ENCODE measurements at regions not wholly inside any gene's neighbourhood (a gene's known extent, or its start where the extent isn't known, plus 50 kb on each side); places are given as distances from the start of the nearest gene placed in this dataset.
"Not testable (repeated sequence)": the region's sequence is repeated elsewhere in the genome, so short reads cannot be mapped to it uniquely, and the experiment has no call there.

GRCh38 chr12:4829793-4830162 lies 79.9 kb upstream of the KCNA1 start:
- no peak for DNase-seq (ENCODE audit: low read depth)
- TF ChIP-seq CTCF (IDR thresholded peaks at IDR 0.05; ENCODE audit: insufficient read depth, low read depth, low read length, missing control alignments) = no peak
- no peak overlapping the region for H3K4me3 ChIP-seq (ENCODE audit: low read length)

DNA sequence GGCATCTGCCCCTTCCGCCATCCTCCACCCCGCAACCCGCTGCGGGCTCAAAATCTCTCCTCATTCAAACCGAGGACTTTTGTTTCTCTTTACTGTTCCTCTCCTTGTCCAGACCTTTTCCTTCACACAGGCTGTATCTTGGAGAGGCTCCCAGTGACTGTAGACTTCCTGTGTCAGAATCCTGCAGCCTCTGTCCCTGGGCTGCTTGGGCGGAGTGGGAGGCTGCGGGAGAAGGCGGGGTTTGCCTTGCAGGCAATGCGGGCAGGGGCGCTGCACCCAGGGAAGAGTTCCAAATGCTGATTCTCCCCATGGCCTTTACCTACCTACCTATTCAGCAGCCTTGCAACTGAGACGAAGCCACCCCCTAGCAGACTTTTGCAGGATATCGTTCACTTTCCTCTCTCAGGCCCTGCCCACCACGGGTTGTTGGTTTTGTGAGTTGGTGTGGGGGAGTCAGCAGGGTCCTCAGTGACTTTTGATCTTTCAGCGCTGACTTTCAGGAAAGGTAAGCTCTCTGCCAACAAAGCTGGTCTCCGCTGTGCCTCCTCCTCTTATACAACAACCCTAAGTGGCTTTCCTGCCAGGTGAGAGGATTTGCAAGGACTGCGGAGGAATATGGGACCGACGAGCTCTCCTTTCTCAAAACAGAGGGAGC lies 79.0 kb upstream of the KCNA1 start:
- TF ChIP-seq CTCF (IDR thresholded peaks at IDR 0.05; ENCODE audit: insufficient read depth, low read depth, low read length, missing control alignments) = no peak
- H3K4me3 ChIP-seq (ENCODE audit: low read length) = no peak overlapping the region
- DNase-seq (ENCODE audit: low read depth) = no peak

DNA sequence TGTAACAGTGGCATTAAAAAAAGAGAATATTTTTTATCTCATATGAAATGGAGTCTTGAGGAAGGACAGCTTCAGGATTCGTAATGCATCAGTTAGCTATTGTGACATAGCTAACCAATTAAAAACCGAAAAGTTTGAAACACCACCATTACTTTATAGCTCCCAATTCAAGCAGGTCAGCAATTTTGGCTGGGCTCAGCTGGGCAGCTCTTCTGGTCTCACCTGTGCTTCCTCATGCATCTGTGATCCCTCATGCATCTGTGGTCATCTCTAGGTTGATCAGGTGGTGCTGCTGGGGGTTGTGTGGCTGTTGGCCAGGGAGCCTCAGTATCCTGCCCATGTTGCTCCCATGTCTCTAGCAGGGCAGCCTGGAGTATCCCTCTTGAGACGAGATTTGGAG lies 76.7 kb upstream of the KCNA1 start:
- no peak overlapping the region for H3K4me3 ChIP-seq (ENCODE audit: low read length)
- TF ChIP-seq CTCF (IDR thresholded peaks at IDR 0.05; ENCODE audit: insufficient read depth, low read depth, low read length, missing control alignments) = no peak
- DNase-seq (ENCODE audit: low read depth) = no peak

- no peak for DNase-seq (ENCODE audit: low read depth)
- TF ChIP-seq CTCF (IDR thresholded peaks at IDR 0.05; ENCODE audit: insufficient read depth, low read depth, low read length, missing control alignments) = no peak
- no peak overlapping the region for H3K4me3 ChIP-seq (ENCODE audit: low read length)
Measured at GRCh38 chr12:4833524-4833923, 76.2 kb upstream of the KCNA1 start.

GRCh38 chr12:4842401-4842800 lies 67.3 kb upstream of the KCNA1 start:
- DNase-seq (ENCODE audit: low read depth); H3K4me3 ChIP-seq (ENCODE audit: low read length): not testable (repeated sequence)

GRCh38 chr12:4843907-4844306 lies 65.8 kb upstream of the KCNA1 start:
- no peak overlapping the region for H3K4me3 ChIP-seq (ENCODE audit: low read length)
- no peak for DNase-seq (ENCODE audit: low read depth)
- no peak for TF ChIP-seq CTCF (IDR thresholded peaks at IDR 0.05; ENCODE audit: insufficient read depth, low read depth, low read length, missing control alignments)

DNA sequence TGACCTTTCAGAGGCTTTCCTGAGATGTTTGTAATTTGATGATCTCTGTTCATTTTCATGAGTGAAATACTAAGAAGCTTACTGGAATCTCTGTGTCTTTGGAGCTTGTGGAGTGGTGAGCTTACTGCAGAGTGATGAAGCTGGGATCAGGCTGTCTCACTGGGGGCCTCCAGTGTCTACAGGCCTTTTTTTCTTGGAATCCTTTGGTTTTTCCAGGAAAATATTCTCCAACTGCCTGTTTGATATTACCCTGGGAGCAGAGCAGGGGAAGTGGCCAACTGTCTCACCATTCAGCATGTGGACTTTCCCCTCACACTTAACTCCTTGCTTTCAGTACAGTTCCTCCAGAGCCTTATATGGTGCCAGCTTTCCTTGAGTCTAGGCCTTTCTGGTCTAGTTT lies 62.0 kb upstream of the KCNA1 start:
- H3K4me3 ChIP-seq (ENCODE audit: low read length) = no peak overlapping the region
- TF ChIP-seq CTCF (IDR thresholded peaks at IDR 0.05; ENCODE audit: insufficient read depth, low read depth, low read length, missing control alignments) = no peak
- no peak for DNase-seq (ENCODE audit: low read depth)
